CD4-positive, alpha-beta memory T cell (primary cell): ENCODE measurements at regions not wholly inside any gene's neighbourhood (a gene's known extent, or its start where the extent isn't known, plus 50 kb on each side); places are given as distances from the start of the nearest gene placed in this dataset.

Experiments
- CTCF ChIA-PET: fragments of 350-600 bp; sonication (Branson Sonifier 250); formaldehyde crosslinking; loops from one replicate; lab custom pipeline; 2021; ENCODE audit warnings: inconsistent platforms; ENCODE audit not compliant: partially characterized antibody; lab: Charles Lee
- POLR2A ChIA-PET: fragments of 350-600 bp; sonication (Branson Sonifier 250); formaldehyde crosslinking; loops from one replicate; lab custom pipeline; 2021; ENCODE audit not compliant: partially characterized antibody; lab: Charles Lee
- DNase-seq, 5 donors: peaks; one replicate each; pipeline versions ENCODE4 v3.0.0 to v3.0.0-alpha.2; 2020 to 2022; ENCODE audit warnings: mixed read lengths in 1 of 5
- H3K27ac ChIP-seq: one replicate; pipeline ENCODE4 v1.7.0; 2013; ENCODE audit warnings: low read depth, low read length
- H3K27me3 ChIP-seq: 2 replicates; pipeline ENCODE4 v1.7.0; 2013; ENCODE audit warnings: mild to moderate bottlenecking, low read length, moderate library complexity; ENCODE audit not compliant: insufficient read depth
- H3K36me3 ChIP-seq: 2 replicates; pipeline ENCODE4 v1.7.0; 2013; ENCODE audit warnings: mild to moderate bottlenecking, low read length, moderate library complexity; ENCODE audit not compliant: insufficient read depth
- H3K4me1 ChIP-seq: 2 replicates; pipeline ENCODE4 v1.7.0; 2013; ENCODE audit warnings: mild to moderate bottlenecking, low read length, moderate library complexity; ENCODE audit not compliant: insufficient read depth
- H3K4me3 ChIP-seq, 2 donors: one replicate each; pipeline ENCODE4 v1.7.0; 2013; ENCODE audit warnings: low read length in 2 of 2, mild to moderate bottlenecking in 1 of 2
- H3K9me3 ChIP-seq, 2 donors: one replicate each; pipeline ENCODE4 v1.7.0; 2013; ENCODE audit warnings: low read length in 2 of 2, control low read depth in 1 of 2; ENCODE audit not compliant: control insufficient read depth in 1 of 2
- H3K27ac Mint-ChIP-seq, 7 donors: one replicate each; pipeline ENCODE4 v1.8.0; 2020 to 2021; ENCODE audit warnings: mixed read lengths in 7 of 7, mild to moderate bottlenecking in 6 of 7, inconsistent platforms in 3 of 7, moderate library complexity in 3 of 7
- H3K27me3 Mint-ChIP-seq, 2 donors: one replicate each; pipeline ENCODE4 v1.8.0; 2020 to 2021; ENCODE audit warnings: mixed read lengths in 2 of 2
- H3K36me3 Mint-ChIP-seq, 2 donors: one replicate each; pipeline ENCODE4 v1.8.0; 2020 to 2021; ENCODE audit warnings: mixed read lengths in 2 of 2, inconsistent platforms in 1 of 2, mild to moderate bottlenecking in 1 of 2
- H3K4me1 Mint-ChIP-seq, 4 donors: one replicate each; pipeline ENCODE4 v1.8.0; 2020 to 2021; ENCODE audit warnings: mixed read lengths in 4 of 4, mild to moderate bottlenecking in 1 of 4
- H3K4me3 Mint-ChIP-seq, 8 donors: one replicate each; pipeline ENCODE4 v1.8.0; 2020 to 2021; ENCODE audit warnings: mixed read lengths in 8 of 8, mild to moderate bottlenecking in 7 of 8, moderate library complexity in 6 of 8, inconsistent platforms in 3 of 8
- H3K9me3 Mint-ChIP-seq, 8 donors: one replicate each; pipeline ENCODE4 v1.8.0; 2020 to 2021; ENCODE audit warnings: mixed read lengths in 8 of 8, mild to moderate bottlenecking in 5 of 8, inconsistent platforms in 3 of 8, moderate library complexity in 1 of 8
- intact Hi-C: fragments of 100-400 bp; cut with micrococcal nuclease; formaldehyde crosslinking; loops from one replicate; pipeline ENCODE4 v1.15.1; 2023

- Mint-ChIP-seq H3K9me3 (no peaks in the 10 kb centered on the region), H3K27me3 (peaks cover 0 to 2% of the 10 kb centered on the region in 2 donors), H3K4me1 (no peaks in the 10 kb centered on the region), H3K36me3 (no peaks in the 10 kb centered on the region), H3K4me3 (no peak overlapping the region), H3K27ac (no peak overlapping the region)
- no peaks in the 10 kb centered on the region for H3K4me1 ChIP-seq
- POLR2A ChIA-PET: no interaction called here
- no peak overlapping the region for H3K27ac ChIP-seq
- no peaks in the 10 kb centered on the region for H3K9me3 ChIP-seq
- H3K4me3 ChIP-seq: no peak overlapping the region
- intact Hi-C loops: no loop called here
- no peak for DNase-seq
- CTCF ChIA-PET: no interaction called here
- no peaks in the 10 kb centered on the region for H3K36me3 ChIP-seq
- no peaks in the 10 kb centered on the region for H3K27me3 ChIP-seq
Measured at GRCh38 chr21:15240848-15241247, 176.0 kb upstream of the NRIP1 start.

GRCh38 chr21:15241997-15242736 is 177.4 kb upstream of the NRIP1 start:
- DNase-seq: no peak
- Mint-ChIP-seq H3K9me3 (no peaks in the 10 kb centered on the region), H3K36me3 (no peaks in the 10 kb centered on the region), H3K4me1 (no peaks in the 10 kb centered on the region), H3K4me3 (no peak overlapping the region), H3K27me3 (peaks cover 0 to 2% of the 10 kb centered on the region in 2 donors), H3K27ac (no peak overlapping the region)
- Histone ChIP-seq H3K36me3 (no peaks in the 10 kb centered on the region), H3K4me3 (no peak overlapping the region), H3K27ac (no peak overlapping the region), H3K4me1 (no peaks in the 10 kb centered on the region), H3K27me3 (no peaks in the 10 kb centered on the region), H3K9me3 (no peaks in the 10 kb centered on the region)
- ChIA-PET POLR2A (no interaction called here), CTCF (no interaction called here)
- intact Hi-C loops: no loop called here

GRCh38 chr21:15242906-15243305 is 178.1 kb upstream of the NRIP1 start:
- no peak overlapping the region for H3K27ac Mint-ChIP-seq
- POLR2A ChIA-PET: interaction anchor here (0.6 kb wide), 1 partner anchor 157 kb away, joined by 3 read pairs; no protein-coding TSS in a partner anchor

GRCh38 chr21:15243406-15243805 is 178.6 kb upstream of the NRIP1 start:
- Histone ChIP-seq H3K27me3 (no peaks in the 10 kb centered on the region), H3K4me3 (no peak overlapping the region), H3K36me3 (no peaks in the 10 kb centered on the region), H3K4me1 (no peaks in the 10 kb centered on the region), H3K27ac (no peak overlapping the region), H3K9me3 (no peaks in the 10 kb centered on the region)
- ChIA-PET CTCF (no interaction called here), POLR2A (no interaction called here)
- no peak overlapping the region for H3K27ac Mint-ChIP-seq
- intact Hi-C loops: no loop called here
- H3K4me3 Mint-ChIP-seq: no peak overlapping the region
- no peaks in the 10 kb centered on the region for H3K36me3 Mint-ChIP-seq
- no peak for DNase-seq
- no peaks in the 10 kb centered on the region for H3K9me3 Mint-ChIP-seq
- peaks cover 0 to 2% of the 10 kb centered on the region in 2 donors for H3K27me3 Mint-ChIP-seq
- H3K4me1 Mint-ChIP-seq: no peaks in the 10 kb centered on the region

More at GRCh38 chr21:15242906-15243305, 178.1 kb upstream of the NRIP1 start:
- no peak for DNase-seq
- Histone ChIP-seq H3K27me3 (no peaks in the 10 kb centered on the region), H3K4me1 (no peaks in the 10 kb centered on the region), H3K27ac (no peak overlapping the region), H3K36me3 (no peaks in the 10 kb centered on the region), H3K9me3 (no peaks in the 10 kb centered on the region), H3K4me3 (no peak overlapping the region)
- CTCF ChIA-PET: no interaction called here
- Mint-ChIP-seq H3K4me3 (no peak overlapping the region), H3K4me1 (no peaks in the 10 kb centered on the region), H3K9me3 (no peaks in the 10 kb centered on the region), H3K27me3 (peaks cover 0 to 2% of the 10 kb centered on the region in 2 donors), H3K36me3 (no peaks in the 10 kb centered on the region)
- intact Hi-C loops: no loop called here

- DNase-seq: no peak
- ChIA-PET CTCF (no interaction called here), POLR2A (no interaction called here)
- Mint-ChIP-seq H3K27me3 (peaks cover 2 to 7% of the 10 kb centered on the region in 2 donors), H3K36me3 (no peaks in the 10 kb centered on the region), H3K27ac (no peak overlapping the region), H3K9me3 (no peaks in the 10 kb centered on the region), H3K4me3 (no peak overlapping the region), H3K4me1 (no peaks in the 10 kb centered on the region)
- Histone ChIP-seq H3K36me3 (no peaks in the 10 kb centered on the region), H3K4me1 (no peaks in the 10 kb centered on the region), H3K27ac (no peak overlapping the region), H3K9me3 (no peaks in the 10 kb centered on the region), H3K27me3 (no peaks in the 10 kb centered on the region), H3K4me3 (no peak overlapping the region)
- intact Hi-C loops: no loop called here
Measured at GRCh38 chr21:15247613-15248012, 182.8 kb upstream of the NRIP1 start.

GRCh38 chr21:15249285-15249993 is 184.6 kb upstream of the NRIP1 start:
- no peaks in the 10 kb centered on the region for H3K4me1 ChIP-seq
- Mint-ChIP-seq H3K9me3 (peaks cover 0 to 2% (median 0%) of the 10 kb centered on the region in 8 donors), H3K36me3 (no peaks in the 10 kb centered on the region), H3K27me3 (peaks cover 6 to 9% of the 10 kb centered on the region in 2 donors), H3K4me1 (no peaks in the 10 kb centered on the region), H3K27ac (no peak overlapping the region), H3K4me3 (no peak overlapping the region)
- H3K36me3 ChIP-seq: no peaks in the 10 kb centered on the region
- no peak for DNase-seq
- no peak overlapping the region for H3K27ac ChIP-seq
- CTCF ChIA-PET: no interaction called here
- POLR2A ChIA-PET: no interaction called here
- H3K4me3 ChIP-seq: no peak overlapping the region
- H3K27me3 ChIP-seq: no peaks in the 10 kb centered on the region
- intact Hi-C loops: no loop called here
- H3K9me3 ChIP-seq: no peaks in the 10 kb centered on the region

- Mint-ChIP-seq H3K9me3 (peaks cover 0 to 2% (median 0%) of the 10 kb centered on the region in 8 donors), H3K27me3 (peaks cover 6 to 9% of the 10 kb centered on the region in 2 donors), H3K4me3 (no peak overlapping the region), H3K27ac (no peak overlapping the region), H3K36me3 (no peaks in the 10 kb centered on the region), H3K4me1 (no peaks in the 10 kb centered on the region)
- POLR2A ChIA-PET: no interaction called here
- intact Hi-C loops: no loop called here
- H3K4me1 ChIP-seq: no peaks in the 10 kb centered on the region
- no peak overlapping the region for H3K27ac ChIP-seq
- H3K36me3 ChIP-seq: no peaks in the 10 kb centered on the region
- H3K4me3 ChIP-seq: no peak overlapping the region
- no peaks in the 10 kb centered on the region for H3K9me3 ChIP-seq
- no peak for DNase-seq
- CTCF ChIA-PET: no interaction called here
- no peaks in the 10 kb centered on the region for H3K27me3 ChIP-seq
Measured at GRCh38 chr21:15250384-15250783, 185.6 kb upstream of the NRIP1 start.
